Fibroblast of lung (primary cell): ENCODE measurements at regions not wholly inside any gene's neighbourhood (a gene's known extent, or its start where the extent isn't known, plus 50 kb on each side); places are given as distances from the start of the nearest gene placed in this dataset.

Experiments
- DNase-seq, 2 donors: peaks; one replicate each; pipeline versions ENCODE4 v3.0.0 to v3.0.0-alpha.2; 2010; ENCODE audit warnings: low read depth in 2 of 2
- H2AFZ ChIP-seq: 2 replicates; pipeline ENCODE4 v1.5.1; 2012; ENCODE audit warnings: low read length, control low read depth, inconsistent platforms
- H3K27ac ChIP-seq: 2 replicates; pipeline ENCODE4 v1.5.1; 2011; ENCODE audit warnings: low read length, control low read depth; ENCODE audit not compliant: insufficient read depth
- H3K27me3 ChIP-seq: 2 replicates; pipeline ENCODE4 v1.5.1; 2011; ENCODE audit warnings: mild to moderate bottlenecking, low read length; ENCODE audit not compliant: control insufficient read depth, insufficient read depth
- H3K36me3 ChIP-seq: 2 replicates; pipeline ENCODE4 v1.5.1; 2011; ENCODE audit warnings: low read length; ENCODE audit not compliant: control insufficient read depth, insufficient read depth
- H3K4me1 ChIP-seq: 2 replicates; pipeline ENCODE4 v1.5.1; 2011; ENCODE audit warnings: low read length; ENCODE audit not compliant: control insufficient read depth, insufficient read depth; ENCODE audit errors: extremely low read depth
- H3K4me2 ChIP-seq: 2 replicates; pipeline ENCODE4 v1.5.1; 2011; ENCODE audit warnings: low read length, control low read depth; ENCODE audit not compliant: insufficient read depth; ENCODE audit errors: extremely low read depth
- H3K4me3 ChIP-seq, 4 experiments: fragments of 200-600 bp in 1 of 4; sonication (generic) in 1 of 4; replicated peaks in 1 of 4; 2 replicates each; pipeline ENCODE4 v1.5.1; 2011 to 2016; ENCODE audit warnings: low read length in 4 of 4, low read depth in 3 of 4, mild to moderate bottlenecking in 3 of 4, control low read depth in 2 of 4, inconsistent platforms in 1 of 4, mixed read lengths in 1 of 4; ENCODE audit not compliant: insufficient read depth in 1 of 4; ENCODE audit errors: control extremely low read depth in 1 of 4
- H3K79me2 ChIP-seq: 2 replicates; pipeline ENCODE4 v1.5.1; 2012; ENCODE audit warnings: mild to moderate bottlenecking, low read length, inconsistent platforms; ENCODE audit not compliant: control insufficient read depth, insufficient read depth
- H3K9ac ChIP-seq: 2 replicates; pipeline ENCODE4 v1.5.1; 2011; ENCODE audit warnings: mild to moderate bottlenecking, low read length, control low read depth; ENCODE audit not compliant: insufficient read depth
- H3K9me3 ChIP-seq: 2 replicates; pipeline ENCODE4 v1.5.1; 2012; ENCODE audit warnings: low read depth, low read length; ENCODE audit not compliant: control insufficient read depth, insufficient read depth
- H4K20me1 ChIP-seq: 2 replicates; pipeline ENCODE4 v1.5.1; 2011; ENCODE audit warnings: low read length; ENCODE audit not compliant: control insufficient read depth, insufficient read depth; ENCODE audit errors: extremely low read depth
- EZH2 ChIP-seq: IDR thresholded peaks from 2 replicates; pipeline ENCODE4 v1.5.1; 2012; ENCODE audit warnings: low read length, control low read depth, mild to moderate bottlenecking; ENCODE audit errors: missing control alignments
- TF ChIP-seq, protein P1 (sequence below), 2 donors: IDR thresholded peaks in 1 of 2; conservative IDR thresholded peaks in 1 of 2; 1 replicate in 1 of 2; 2 replicates in 1 of 2; pipeline ENCODE4 v1.5.1; 2011 to 2012; ENCODE audit warnings: low read length in 2 of 2, control low read depth in 1 of 2, inconsistent platforms in 1 of 2, low read depth in 1 of 2, mild to moderate bottlenecking in 1 of 2

- Histone ChIP-seq H3K4me2 (no peak overlapping the region), H3K27ac (no peak overlapping the region), H3K27me3 (no peaks in the 10 kb centered on the region), H3K36me3 (no peaks in the 10 kb centered on the region), H3K9ac (no peak overlapping the region), H3K79me2 (no peaks in the 10 kb centered on the region), H2AFZ (no peak overlapping the region), H3K9me3 (no peaks in the 10 kb centered on the region), H4K20me1 (no peaks in the 10 kb centered on the region), H3K4me3 (no peak overlapping the region), H3K4me1 (no peaks in the 10 kb centered on the region)
- TF ChIP-seq, protein P1, sequence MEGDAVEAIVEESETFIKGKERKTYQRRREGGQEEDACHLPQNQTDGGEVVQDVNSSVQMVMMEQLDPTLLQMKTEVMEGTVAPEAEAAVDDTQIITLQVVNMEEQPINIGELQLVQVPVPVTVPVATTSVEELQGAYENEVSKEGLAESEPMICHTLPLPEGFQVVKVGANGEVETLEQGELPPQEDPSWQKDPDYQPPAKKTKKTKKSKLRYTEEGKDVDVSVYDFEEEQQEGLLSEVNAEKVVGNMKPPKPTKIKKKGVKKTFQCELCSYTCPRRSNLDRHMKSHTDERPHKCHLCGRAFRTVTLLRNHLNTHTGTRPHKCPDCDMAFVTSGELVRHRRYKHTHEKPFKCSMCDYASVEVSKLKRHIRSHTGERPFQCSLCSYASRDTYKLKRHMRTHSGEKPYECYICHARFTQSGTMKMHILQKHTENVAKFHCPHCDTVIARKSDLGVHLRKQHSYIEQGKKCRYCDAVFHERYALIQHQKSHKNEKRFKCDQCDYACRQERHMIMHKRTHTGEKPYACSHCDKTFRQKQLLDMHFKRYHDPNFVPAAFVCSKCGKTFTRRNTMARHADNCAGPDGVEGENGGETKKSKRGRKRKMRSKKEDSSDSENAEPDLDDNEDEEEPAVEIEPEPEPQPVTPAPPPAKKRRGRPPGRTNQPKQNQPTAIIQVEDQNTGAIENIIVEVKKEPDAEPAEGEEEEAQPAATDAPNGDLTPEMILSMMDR (conservative IDR thresholded peaks at IDR 0.05 in 1 of 2, IDR thresholded peaks at IDR 0.05 in 1 of 2; ENCODE audit: low read depth in 1 of 2, low read length in 2 of 2), result no peak
- TF ChIP-seq EZH2, result no peak
- DNase-seq, result no peak
Observed at GRCh38 chr12:16919551-16919950, 313.6 kb upstream of the LMO3 start.

GRCh38 chr12:16914853-16915252 lies 308.9 kb upstream of the LMO3 start:
- Histone ChIP-seq H3K9ac (no peak overlapping the region), H3K9me3 (no peaks in the 10 kb centered on the region)

GRCh38 chr12:16913832-16914490 lies 308.0 kb upstream of the LMO3 start:
- Histone ChIP-seq H3K27me3 (no peaks in the 10 kb centered on the region), H3K4me1 (no peaks in the 10 kb centered on the region), H3K4me3 (no peak overlapping the region), H3K9me3 (no peaks in the 10 kb centered on the region), H3K36me3 (no peaks in the 10 kb centered on the region), H3K79me2 (no peaks in the 10 kb centered on the region), H3K4me2 (no peak overlapping the region), H3K27ac (no peak overlapping the region), H4K20me1 (no peaks in the 10 kb centered on the region), H3K9ac (no peak overlapping the region), H2AFZ (no peak overlapping the region)
- TF ChIP-seq, protein P1 (conservative IDR thresholded peaks at IDR 0.05 in 1 of 2, IDR thresholded peaks at IDR 0.05 in 1 of 2; ENCODE audit: low read depth in 1 of 2, low read length in 2 of 2), result no peak
- no peak for TF ChIP-seq EZH2
- DNase-seq, result no peak

More at GRCh38 chr12:16914853-16915252, 308.9 kb upstream of the LMO3 start:
- Histone ChIP-seq H3K4me1 (no peaks in the 10 kb centered on the region), H3K4me3 (no peak overlapping the region), H2AFZ (no peak overlapping the region), H4K20me1 (no peaks in the 10 kb centered on the region), H3K79me2 (no peaks in the 10 kb centered on the region), H3K27me3 (no peaks in the 10 kb centered on the region), H3K27ac (no peak overlapping the region), H3K4me2 (no peak overlapping the region), H3K36me3 (no peaks in the 10 kb centered on the region)
- TF ChIP-seq, protein P1 (conservative IDR thresholded peaks at IDR 0.05 in 1 of 2, IDR thresholded peaks at IDR 0.05 in 1 of 2; ENCODE audit: low read depth in 1 of 2, low read length in 2 of 2), result no peak
- TF ChIP-seq EZH2, result no peak
- no peak for DNase-seq
